NB4 (cell line): ENCODE measurements at regions not wholly inside any gene's neighbourhood (a gene's known extent, or its start where the extent isn't known, plus 50 kb on each side); places are given as distances from the start of the nearest gene placed in this dataset.

Experiments
- CTCF ChIP-seq: IDR thresholded peaks from one replicate; pipeline ENCODE4 v1.5.1; 2012; ENCODE audit warnings: low read depth, low read length
- MAX ChIP-seq: IDR thresholded peaks from 2 replicates; pipeline ENCODE4 v1.6.1; 2011; ENCODE audit warnings: low read depth, low read length
- MYC ChIP-seq: IDR thresholded peaks from 2 replicates; pipeline ENCODE4 v1.6.1; 2011; ENCODE audit warnings: low read depth, low read length
- POLR2A ChIP-seq: IDR thresholded peaks from 2 replicates; pipeline ENCODE4 v1.6.1; 2011; ENCODE audit warnings: mild to moderate bottlenecking; ENCODE audit not compliant: insufficient read length; ENCODE audit errors: extremely low read depth

- no peak for TF ChIP-seq POLR2A
- no peak for TF ChIP-seq CTCF
- TF ChIP-seq MAX: no peak
- no peak for TF ChIP-seq MYC
Observed at GRCh38 chr6:74971633-74972032, 234.2 kb downstream of the COL12A1 start.
